ENCODE measurements at regions not wholly inside any gene's neighbourhood (a gene's known extent, or its start where the extent isn't known, plus 50 kb on each side); places are given as distances from the start of the nearest gene placed in this dataset.

DNA sequence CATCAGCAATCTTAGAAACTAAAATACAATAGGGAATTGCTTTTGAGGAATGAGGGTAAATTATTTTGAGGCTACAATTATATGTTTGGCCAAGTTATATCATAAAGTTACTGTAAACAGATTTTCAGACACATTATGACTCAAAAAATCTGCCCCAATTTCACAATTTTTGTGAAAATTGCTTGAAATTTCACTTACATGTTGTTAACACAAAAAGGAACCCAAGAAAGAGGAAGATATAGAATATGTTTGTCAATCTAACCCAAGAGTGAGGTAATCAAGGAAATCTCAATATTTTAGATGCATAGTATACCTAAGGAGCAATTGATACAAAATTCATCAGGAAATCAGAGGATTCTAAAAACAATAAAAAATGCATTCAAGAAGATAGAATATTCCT lies 73.9 kb upstream of the FNDC3A start:
- Histone ChIP-seq H3K27me3 (replicated peaks; ENCODE audit: control insufficient read depth, insufficient read depth, low read length) (no peaks in the 10 kb centered on the region; the same call in none of the 2 replicates), H3K4me3 (replicated peaks; ENCODE audit: low read depth, low read length) (no peak overlapping the region), H3K36me3 (ENCODE audit: control insufficient read depth, insufficient read depth, low read length) (no peaks in the 10 kb centered on the region)
- TF ChIP-seq, protein P1, sequence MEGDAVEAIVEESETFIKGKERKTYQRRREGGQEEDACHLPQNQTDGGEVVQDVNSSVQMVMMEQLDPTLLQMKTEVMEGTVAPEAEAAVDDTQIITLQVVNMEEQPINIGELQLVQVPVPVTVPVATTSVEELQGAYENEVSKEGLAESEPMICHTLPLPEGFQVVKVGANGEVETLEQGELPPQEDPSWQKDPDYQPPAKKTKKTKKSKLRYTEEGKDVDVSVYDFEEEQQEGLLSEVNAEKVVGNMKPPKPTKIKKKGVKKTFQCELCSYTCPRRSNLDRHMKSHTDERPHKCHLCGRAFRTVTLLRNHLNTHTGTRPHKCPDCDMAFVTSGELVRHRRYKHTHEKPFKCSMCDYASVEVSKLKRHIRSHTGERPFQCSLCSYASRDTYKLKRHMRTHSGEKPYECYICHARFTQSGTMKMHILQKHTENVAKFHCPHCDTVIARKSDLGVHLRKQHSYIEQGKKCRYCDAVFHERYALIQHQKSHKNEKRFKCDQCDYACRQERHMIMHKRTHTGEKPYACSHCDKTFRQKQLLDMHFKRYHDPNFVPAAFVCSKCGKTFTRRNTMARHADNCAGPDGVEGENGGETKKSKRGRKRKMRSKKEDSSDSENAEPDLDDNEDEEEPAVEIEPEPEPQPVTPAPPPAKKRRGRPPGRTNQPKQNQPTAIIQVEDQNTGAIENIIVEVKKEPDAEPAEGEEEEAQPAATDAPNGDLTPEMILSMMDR (IDR thresholded peaks at IDR 0.05; ENCODE audit: insufficient read depth, low read length, poor library complexity, severe bottlenecking): no peak
- DNase-seq (ENCODE audit: extremely low read depth, insufficient read length): no peak

DNA sequence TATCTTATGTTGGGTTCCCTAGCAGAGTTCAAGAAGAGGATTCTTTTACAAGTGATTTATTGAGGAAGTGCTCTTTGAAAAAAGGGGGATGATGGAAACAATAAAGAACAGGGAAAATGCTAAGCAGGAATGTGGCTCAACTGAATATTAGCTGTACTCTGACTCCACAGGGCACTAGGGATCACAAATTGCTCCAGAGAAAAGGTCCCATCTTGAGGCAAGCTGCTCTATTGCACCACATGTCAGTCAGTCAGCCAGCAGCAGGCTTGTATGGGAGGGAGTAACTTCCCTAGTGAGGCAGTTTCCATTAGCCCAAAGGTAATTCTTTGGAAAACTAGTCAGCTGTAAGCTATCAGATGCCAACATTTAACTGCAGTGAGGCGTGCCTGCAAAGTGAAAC lies 73.3 kb upstream of the FNDC3A start:
- no peak overlapping the region for H3K4me3 ChIP-seq (replicated peaks; ENCODE audit: low read depth, low read length)
- TF ChIP-seq, protein P1 (IDR thresholded peaks at IDR 0.05; ENCODE audit: insufficient read depth, low read length, poor library complexity, severe bottlenecking): no peak
- no peak for DNase-seq (ENCODE audit: extremely low read depth, insufficient read length)
- H3K36me3 ChIP-seq (ENCODE audit: control insufficient read depth, insufficient read depth, low read length): no peaks in the 10 kb centered on the region
- H3K27me3 ChIP-seq (replicated peaks; ENCODE audit: control insufficient read depth, insufficient read depth, low read length): no peaks in the 10 kb centered on the region; the same call in none of the 2 replicates

DNA sequence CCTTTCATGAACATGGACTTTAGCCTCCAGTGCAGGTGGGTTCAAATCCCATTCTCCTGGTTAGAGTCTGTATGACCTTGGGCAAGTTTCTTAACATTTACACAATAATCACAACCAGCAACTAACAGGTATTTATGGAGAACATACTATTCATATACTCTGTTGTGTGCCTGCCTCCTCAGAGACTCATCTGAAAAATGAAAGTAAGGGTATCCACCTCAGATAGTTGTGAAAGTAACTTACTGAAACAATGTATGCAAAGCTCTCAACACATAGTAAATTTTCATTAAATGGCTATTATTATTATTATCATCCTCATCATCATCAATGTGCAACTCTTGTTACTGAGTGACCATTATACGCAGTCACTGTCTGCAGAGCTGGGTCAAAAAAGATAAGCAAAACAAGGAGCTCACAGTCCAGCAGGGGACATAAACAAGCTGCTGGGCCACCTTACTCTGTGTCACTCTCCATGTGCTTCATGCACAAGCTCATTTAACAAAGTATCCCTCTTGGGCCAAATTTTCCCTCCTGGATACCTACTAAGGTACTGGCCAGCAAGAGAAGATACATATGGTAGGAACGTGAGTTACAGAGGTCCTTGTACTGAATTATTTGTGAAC lies 70.9 kb upstream of the FNDC3A start:
- H3K4me3 ChIP-seq (replicated peaks; ENCODE audit: low read depth, low read length): no peak overlapping the region
- no peaks in the 10 kb centered on the region for H3K36me3 ChIP-seq (ENCODE audit: control insufficient read depth, insufficient read depth, low read length)
- TF ChIP-seq, protein P1 (IDR thresholded peaks at IDR 0.05; ENCODE audit: insufficient read depth, low read length, poor library complexity, severe bottlenecking): no peak
- DNase-seq (ENCODE audit: extremely low read depth, insufficient read length): no peak
- no peaks in the 10 kb centered on the region; the same call in none of the 2 replicates for H3K27me3 ChIP-seq (replicated peaks; ENCODE audit: control insufficient read depth, insufficient read depth, low read length)

DNA sequence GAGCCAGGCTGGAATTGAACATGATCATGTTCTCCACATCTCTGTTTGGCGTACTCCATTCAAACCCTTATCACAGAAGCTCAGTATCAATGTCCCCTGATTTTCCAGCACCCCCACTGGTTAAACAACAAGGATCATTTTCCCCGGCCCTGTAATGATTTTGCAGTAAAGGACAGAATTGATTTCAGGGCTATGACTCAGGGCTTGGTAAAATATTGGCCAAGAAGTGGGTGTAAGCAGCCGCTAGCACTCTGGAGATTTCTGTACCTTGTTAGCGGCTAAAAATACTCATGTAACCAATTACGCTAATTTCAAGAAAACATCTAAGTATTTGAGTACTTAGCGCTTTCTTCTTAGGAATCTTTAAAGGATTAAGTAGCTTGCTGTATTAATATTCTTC lies 69.5 kb upstream of the FNDC3A start:
- no peaks in the 10 kb centered on the region; the same call in none of the 2 replicates for H3K27me3 ChIP-seq (replicated peaks; ENCODE audit: control insufficient read depth, insufficient read depth, low read length)
- H3K4me3 ChIP-seq (replicated peaks; ENCODE audit: low read depth, low read length): no peak overlapping the region
- TF ChIP-seq, protein P1 (IDR thresholded peaks at IDR 0.05; ENCODE audit: insufficient read depth, low read length, poor library complexity, severe bottlenecking): no peak
- no peak for DNase-seq (ENCODE audit: extremely low read depth, insufficient read length)
- H3K36me3 ChIP-seq (ENCODE audit: control insufficient read depth, insufficient read depth, low read length): no peaks in the 10 kb centered on the region

DNA sequence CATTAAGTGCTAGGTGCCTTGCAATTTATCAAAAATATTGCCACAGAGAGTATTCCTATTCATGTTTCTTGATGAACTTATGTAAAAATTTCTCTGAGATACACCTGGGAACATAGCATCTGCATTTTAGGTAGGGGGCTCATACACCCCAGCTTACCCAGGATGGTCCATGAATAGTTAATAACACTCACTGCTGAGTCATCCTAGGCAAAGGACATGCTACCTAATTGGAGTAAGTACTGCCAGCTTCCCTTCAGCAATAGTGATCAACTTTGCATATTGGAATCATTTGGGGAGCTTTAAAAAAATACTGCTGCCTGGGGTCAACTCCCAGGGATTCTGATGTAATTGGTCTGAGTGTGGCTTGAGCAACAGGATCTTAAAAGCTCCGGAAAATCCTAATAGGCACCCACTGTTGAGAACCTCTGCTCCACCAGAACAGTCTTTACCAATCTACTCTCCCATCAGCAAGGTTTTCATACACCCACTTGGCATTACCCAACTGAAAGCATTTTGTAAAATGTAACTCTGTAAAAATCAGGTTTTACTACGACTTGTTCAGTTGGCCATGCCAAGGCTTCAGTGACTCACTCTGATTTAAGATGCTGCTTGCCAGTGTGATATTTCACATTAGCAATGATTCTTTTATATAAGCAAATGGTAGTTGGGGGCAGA lies 67.2 kb upstream of the FNDC3A start:
- Histone ChIP-seq H3K27me3 (replicated peaks; ENCODE audit: control insufficient read depth, insufficient read depth, low read length) (no peaks in the 10 kb centered on the region; the same call in none of the 2 replicates), H3K36me3 (ENCODE audit: control insufficient read depth, insufficient read depth, low read length) (no peaks in the 10 kb centered on the region), H3K4me3 (replicated peaks; ENCODE audit: low read depth, low read length) (no peak overlapping the region)
- DNase-seq (ENCODE audit: extremely low read depth, insufficient read length): no peak
- TF ChIP-seq, protein P1 (IDR thresholded peaks at IDR 0.05; ENCODE audit: insufficient read depth, low read length, poor library complexity, severe bottlenecking): no peak
